ENCODE measurements at regions not wholly inside any gene's neighbourhood (a gene's known extent, or its start where the extent isn't known, plus 50 kb on each side); places are given as distances from the start of the nearest gene placed in this dataset.
"Not testable (repeated sequence)": the region's sequence is repeated elsewhere in the genome, so short reads cannot be mapped to it uniquely, and the experiment has no call there.

- Mint-ChIP-seq H3K36me3 (ENCODE audit: insufficient read depth) (no peaks in the 10 kb centered on the region), H3K27me3 (peaks cover 30% of the 10 kb centered on the region), H3K4me1 (no peaks in the 10 kb centered on the region), H3K27ac (ENCODE audit: low read depth) (peak overlapping the region; percentile 46), H3K9me3 (no peaks in the 10 kb centered on the region), H3K4me3 (no peak overlapping the region)
- no peak for DNase-seq (ENCODE audit: low spot score in 2 of 2)
- no peak for ATAC-seq (replicated peaks; ENCODE audit: extremely low read depth, poor library complexity, severe bottlenecking)
Measured at GRCh38 chr17:72569148-72569946, 448.5 kb downstream of the SOX9 start.

DNA sequence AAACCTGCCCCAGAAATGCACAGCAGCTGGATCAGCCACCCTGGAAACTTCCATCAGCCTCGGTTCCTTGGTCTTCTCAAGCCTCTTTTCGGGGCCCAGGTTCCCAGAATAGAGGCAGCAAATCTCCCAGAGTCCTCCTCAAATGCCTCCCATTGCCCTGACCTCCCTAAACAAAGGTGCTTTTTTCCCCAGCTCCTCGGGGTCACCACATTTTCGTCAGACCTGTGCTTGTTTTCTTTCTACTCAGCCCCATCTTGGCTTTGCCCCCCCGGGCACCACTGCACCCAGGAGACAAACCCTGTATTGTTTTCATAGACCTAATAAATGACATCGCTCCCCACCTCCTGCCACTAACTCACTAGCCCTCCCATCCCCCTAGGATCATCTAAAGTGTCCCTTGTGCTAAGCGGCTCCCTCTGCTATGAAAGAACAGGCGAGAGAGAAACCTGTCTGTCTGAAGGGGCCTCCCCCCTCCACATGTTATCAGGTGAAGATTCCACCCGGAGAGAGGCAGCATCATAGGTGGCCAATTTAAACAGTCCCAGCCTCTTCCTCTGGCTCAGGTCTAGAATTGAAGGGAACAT is 451.1 kb downstream of the SOX9 start:
- Mint-ChIP-seq H3K4me3 (no peak overlapping the region), H3K27me3 (peaks cover 49% of the 10 kb centered on the region), H3K4me1 (no peaks in the 10 kb centered on the region), H3K36me3 (ENCODE audit: insufficient read depth) (no peaks in the 10 kb centered on the region), H3K27ac (ENCODE audit: low read depth) (no peak overlapping the region), H3K9me3 (no peaks in the 10 kb centered on the region)
- DNase-seq (ENCODE audit: low spot score in 2 of 2) (no peak), ATAC-seq (replicated peaks; ENCODE audit: extremely low read depth, poor library complexity, severe bottlenecking) (no peak)

- DNase-seq (ENCODE audit: low spot score in 2 of 2) (no peak), ATAC-seq (replicated peaks; ENCODE audit: extremely low read depth, poor library complexity, severe bottlenecking) (no peak)
- H3K9me3 Mint-ChIP-seq, result no peaks in the 10 kb centered on the region
- no peak overlapping the region for H3K27ac Mint-ChIP-seq (ENCODE audit: low read depth)
- no peaks in the 10 kb centered on the region for H3K36me3 Mint-ChIP-seq (ENCODE audit: insufficient read depth)
- no peaks in the 10 kb centered on the region for H3K4me1 Mint-ChIP-seq
- H3K4me3 Mint-ChIP-seq, result no peak overlapping the region
- peaks cover 49% of the 10 kb centered on the region for H3K27me3 Mint-ChIP-seq
Measured at GRCh38 chr17:72572604-72573491, 452.0 kb downstream of the SOX9 start.

GRCh38 chr17:72573492-72573801 is 452.6 kb downstream of the SOX9 start:
- ATAC-seq (replicated peaks; ENCODE audit: extremely low read depth, poor library complexity, severe bottlenecking); DNase-seq (ENCODE audit: low spot score in 2 of 2); H3K36me3 Mint-ChIP-seq (ENCODE audit: insufficient read depth); H3K4me1 Mint-ChIP-seq; H3K27ac Mint-ChIP-seq (ENCODE audit: low read depth); H3K9me3 Mint-ChIP-seq; H3K4me3 Mint-ChIP-seq: not testable (repeated sequence)
- peaks cover 49% of the 10 kb centered on the region for H3K27me3 Mint-ChIP-seq

- no peak for ATAC-seq (replicated peaks; ENCODE audit: extremely low read depth, poor library complexity, severe bottlenecking)
- H3K27me3 Mint-ChIP-seq, result peaks cover 49% of the 10 kb centered on the region
Measured at GRCh38 chr17:72574675-72575510, 454.1 kb downstream of the SOX9 start.

DNA sequence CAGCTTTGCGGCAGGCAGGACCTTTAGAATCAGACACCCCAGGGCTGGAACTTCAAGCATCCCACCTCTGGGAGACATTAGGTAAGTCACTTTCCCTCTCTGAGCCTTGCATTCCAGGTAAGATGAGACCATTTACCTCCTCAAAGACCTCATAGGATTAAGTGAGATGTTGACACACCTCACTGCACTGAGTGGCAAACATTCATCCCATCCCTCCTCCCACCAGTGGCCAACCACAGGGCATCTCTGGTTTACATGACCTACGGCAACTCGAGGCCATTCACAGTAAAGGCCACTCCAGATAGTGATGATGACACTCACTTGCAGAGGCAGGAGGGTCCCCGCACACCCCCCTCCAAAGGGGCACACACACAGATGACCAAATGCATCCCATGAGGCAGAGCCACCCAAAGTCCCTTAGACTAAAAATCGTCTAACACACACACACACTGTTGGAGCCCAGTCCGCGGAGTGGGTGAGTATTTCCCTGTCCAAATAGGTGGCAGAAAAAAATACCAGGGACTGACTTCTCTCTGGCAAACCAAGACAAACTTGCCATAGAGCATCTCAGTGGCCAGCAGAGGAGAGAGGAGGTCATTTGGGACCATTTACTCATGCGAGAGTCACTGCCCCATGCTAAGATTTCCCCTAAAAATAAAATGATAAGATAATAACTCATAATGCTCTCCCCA is 454.9 kb downstream of the SOX9 start:
- H3K36me3 Mint-ChIP-seq (ENCODE audit: insufficient read depth), result peaks cover 1% of the 10 kb centered on the region
- DNase-seq (ENCODE audit: low spot score in 2 of 2) (no peak), ATAC-seq (replicated peaks; ENCODE audit: extremely low read depth, poor library complexity, severe bottlenecking) (no peak)
- H3K9me3 Mint-ChIP-seq, result no peaks in the 10 kb centered on the region
- no peak overlapping the region for H3K27ac Mint-ChIP-seq (ENCODE audit: low read depth)
- no peaks in the 10 kb centered on the region for H3K4me1 Mint-ChIP-seq
- no peak overlapping the region for H3K4me3 Mint-ChIP-seq
- peaks cover 49% of the 10 kb centered on the region for H3K27me3 Mint-ChIP-seq

More at GRCh38 chr17:72574675-72575510, 454.1 kb downstream of the SOX9 start:
- no peak for DNase-seq (ENCODE audit: low spot score in 2 of 2)
- Mint-ChIP-seq H3K36me3 (ENCODE audit: insufficient read depth) (no peaks in the 10 kb centered on the region), H3K9me3 (no peaks in the 10 kb centered on the region), H3K4me1 (no peaks in the 10 kb centered on the region), H3K27ac (ENCODE audit: low read depth) (no peak overlapping the region), H3K4me3 (no peak overlapping the region)

DNA sequence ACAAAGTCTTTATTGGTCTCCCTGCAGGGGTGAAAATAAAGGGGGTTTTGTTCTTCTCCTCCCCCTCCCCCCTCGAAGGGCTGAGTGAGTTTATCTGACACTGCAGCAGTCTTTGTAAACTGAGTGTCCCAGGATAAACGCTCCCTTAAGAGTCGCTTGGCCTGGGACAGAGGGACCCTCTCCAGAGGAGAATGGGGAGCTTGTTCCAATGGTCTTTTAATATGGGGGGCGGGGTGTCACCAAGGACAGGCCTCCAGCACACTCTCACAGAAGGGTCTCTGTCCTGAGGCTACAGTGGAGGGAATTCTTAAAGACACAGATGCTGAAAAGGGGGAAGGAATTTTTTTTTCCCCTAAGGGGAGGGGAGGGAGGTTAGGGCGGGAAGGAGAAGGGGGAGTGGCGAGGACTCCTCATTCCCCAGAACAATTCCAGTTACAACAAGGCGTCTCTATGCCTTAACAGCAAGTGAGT is 455.5 kb downstream of the SOX9 start:
- Mint-ChIP-seq H3K4me1 (no peaks in the 10 kb centered on the region), H3K27me3 (peaks cover 49% of the 10 kb centered on the region), H3K27ac (ENCODE audit: low read depth) (no peak overlapping the region), H3K9me3 (no peaks in the 10 kb centered on the region), H3K4me3 (no peak overlapping the region), H3K36me3 (ENCODE audit: insufficient read depth) (peaks cover 1% of the 10 kb centered on the region)
- ATAC-seq (replicated peaks; ENCODE audit: extremely low read depth, poor library complexity, severe bottlenecking) (no peak), DNase-seq (ENCODE audit: low spot score in 2 of 2) (no peak)

GRCh38 chr17:72578817-72579470 is 458.1 kb downstream of the SOX9 start:
- Mint-ChIP-seq H3K27me3 (peaks cover 23% of the 10 kb centered on the region), H3K9me3 (no peaks in the 10 kb centered on the region), H3K27ac (ENCODE audit: low read depth) (no peak overlapping the region), H3K36me3 (ENCODE audit: insufficient read depth) (peaks cover 1% of the 10 kb centered on the region), H3K4me1 (no peaks in the 10 kb centered on the region), H3K4me3 (no peak overlapping the region)
- DNase-seq (ENCODE audit: low spot score in 2 of 2) (no peak), ATAC-seq (replicated peaks; ENCODE audit: extremely low read depth, poor library complexity, severe bottlenecking) (no peak)

- H3K4me1 Mint-ChIP-seq, result no peaks in the 10 kb centered on the region
- no peak overlapping the region for H3K4me3 Mint-ChIP-seq
- H3K36me3 Mint-ChIP-seq (ENCODE audit: insufficient read depth), result peaks cover 1% of the 10 kb centered on the region
- DNase-seq (ENCODE audit: low spot score in 2 of 2) (no peak), ATAC-seq (replicated peaks; ENCODE audit: extremely low read depth, poor library complexity, severe bottlenecking) (no peak)
- no peaks in the 10 kb centered on the region for H3K9me3 Mint-ChIP-seq
- peaks cover 13% of the 10 kb centered on the region for H3K27me3 Mint-ChIP-seq
- H3K27ac Mint-ChIP-seq (ENCODE audit: low read depth), result no peak overlapping the region
Measured at GRCh38 chr17:72579990-72580320, 459.1 kb downstream of the SOX9 start.

DNA sequence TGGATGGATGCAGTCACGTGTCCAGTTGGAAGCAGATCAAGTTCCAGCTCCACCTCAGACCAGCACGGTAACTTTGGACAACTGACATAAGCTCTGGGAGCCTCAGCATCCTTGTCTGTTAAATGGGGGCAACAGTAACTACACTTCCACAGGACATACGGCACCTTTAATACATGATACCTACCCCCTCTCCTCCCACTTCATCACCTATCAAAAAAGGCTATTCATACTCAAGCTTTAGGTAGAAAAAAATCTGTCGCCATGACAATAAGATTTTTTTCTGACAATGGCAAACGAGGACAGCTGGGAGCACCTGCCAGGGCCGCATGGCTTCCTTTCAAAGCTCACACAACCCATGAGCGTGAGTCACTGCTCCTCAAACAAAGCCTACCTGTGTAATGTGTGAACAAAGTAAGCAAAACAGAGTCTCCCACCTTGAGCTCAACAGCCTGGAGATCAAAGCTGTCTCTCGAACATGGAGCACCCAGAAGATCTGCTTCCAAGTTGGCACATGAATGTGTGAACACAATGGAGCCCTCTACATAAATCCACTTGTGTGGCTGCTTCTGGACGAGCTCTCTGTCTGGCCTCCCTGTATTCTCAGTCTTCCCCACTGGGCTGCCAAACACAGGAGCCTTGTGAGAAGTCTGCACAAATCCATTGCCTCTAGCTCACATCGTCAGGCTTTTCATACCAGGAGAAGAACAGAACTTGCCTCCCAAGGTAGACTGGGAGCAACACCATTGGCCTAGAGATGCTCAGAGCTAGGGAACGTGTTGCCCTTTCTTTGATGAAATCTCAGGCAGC is 459.7 kb downstream of the SOX9 start:
- Mint-ChIP-seq H3K4me3 (no peak overlapping the region), H3K27ac (ENCODE audit: low read depth) (no peak overlapping the region), H3K27me3 (peaks cover 12% of the 10 kb centered on the region), H3K4me1 (no peaks in the 10 kb centered on the region), H3K36me3 (ENCODE audit: insufficient read depth) (peaks cover 1% of the 10 kb centered on the region), H3K9me3 (no peaks in the 10 kb centered on the region)
- ATAC-seq (replicated peaks; ENCODE audit: extremely low read depth, poor library complexity, severe bottlenecking) (no peak), DNase-seq (ENCODE audit: low spot score in 2 of 2) (no peak)

DNA sequence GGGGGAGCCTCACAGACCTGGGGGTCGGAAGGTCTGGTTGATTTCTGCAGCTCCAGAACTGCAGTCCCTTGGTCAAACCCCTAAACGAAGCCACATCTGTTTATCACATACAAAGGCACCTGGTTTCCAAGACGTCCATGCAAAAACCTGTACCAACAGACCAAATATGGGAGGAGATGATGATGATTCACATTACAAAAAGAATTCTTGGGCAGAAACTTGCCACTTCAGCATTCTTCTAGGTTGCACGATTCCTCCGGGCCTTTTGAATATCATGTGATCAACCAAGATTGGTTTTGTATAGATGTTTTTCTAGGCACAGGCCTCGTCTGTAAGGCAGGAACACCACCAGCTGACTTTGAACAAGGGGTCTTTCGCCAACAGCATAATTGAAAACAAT is 466.3 kb downstream of the SOX9 start:
- ATAC-seq (replicated peaks; ENCODE audit: extremely low read depth, poor library complexity, severe bottlenecking), result no peak
- Mint-ChIP-seq H3K9me3 (no peaks in the 10 kb centered on the region), H3K4me3 (no peak overlapping the region), H3K27ac (ENCODE audit: low read depth) (no peak overlapping the region), H3K4me1 (peaks cover 11% of the 10 kb centered on the region), H3K36me3 (ENCODE audit: insufficient read depth) (peaks cover 2% of the 10 kb centered on the region), H3K27me3 (peaks cover 47% of the 10 kb centered on the region)
- no peak for DNase-seq (ENCODE audit: low spot score in 2 of 2)

Measured in central memory CD8-positive, alpha-beta T cell (primary cell).